ENCODE measurements at regions not wholly inside any gene's neighbourhood (a gene's known extent, or its start where the extent isn't known, plus 50 kb on each side); places are given as distances from the start of the nearest gene placed in this dataset.
"Not testable (repeated sequence)": the region's sequence is repeated elsewhere in the genome, so short reads cannot be mapped to it uniquely, and the experiment has no call there.

- H3K27me3 ChIP-seq (replicated peaks); in situ Hi-C loops (cut with HindIII; ENCODE audit: low pct_ligation_motif_present, low sequenced_read_pairs); DNase-seq; H3K27ac ChIP-seq; H3K36me3 ChIP-seq (replicated peaks); H3K4me3 ChIP-seq (ENCODE audit: low read depth, low read length): not testable (repeated sequence)
These were observed 255.4 kb upstream of the NOTCH2NLA start for GRCh38 chr1:146484195-146484594.

DNA sequence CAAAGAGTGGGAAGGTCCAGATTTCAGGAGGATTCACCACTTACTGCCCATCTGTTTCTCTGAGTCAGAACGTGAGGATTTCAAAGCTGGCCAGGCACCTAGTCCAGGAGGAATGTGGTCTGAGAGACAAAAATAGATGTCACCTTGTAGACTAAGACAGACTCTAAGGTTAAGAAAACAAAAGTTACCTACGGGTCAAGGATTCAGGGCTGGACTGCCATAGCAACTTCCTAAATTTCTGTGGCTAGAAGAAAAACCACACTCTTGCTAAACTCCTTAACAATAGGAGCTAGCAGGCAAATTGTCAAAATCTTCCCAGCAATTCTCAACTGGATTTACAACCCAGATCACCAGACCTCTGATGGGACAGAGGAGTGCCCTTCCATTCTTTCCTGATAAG lies 250.4 kb upstream of the NOTCH2NLA start:
- H3K27me3 ChIP-seq (replicated peaks); DNase-seq; in situ Hi-C loops (cut with HindIII; ENCODE audit: low pct_ligation_motif_present, low sequenced_read_pairs); H3K4me3 ChIP-seq (ENCODE audit: low read depth, low read length); H3K27ac ChIP-seq; H3K36me3 ChIP-seq (replicated peaks): not testable (repeated sequence)

- H3K27ac ChIP-seq; H3K27me3 ChIP-seq (replicated peaks); H3K4me3 ChIP-seq (ENCODE audit: low read depth, low read length); in situ Hi-C loops (cut with HindIII; ENCODE audit: low pct_ligation_motif_present, low sequenced_read_pairs); H3K36me3 ChIP-seq (replicated peaks): not testable (repeated sequence)
- DNase-seq: peak; percentile 18
- peak; percentile 75 for TF ChIP-seq CTCF (IDR thresholded peaks at IDR 0.05; ENCODE audit: low read depth, low read length, missing control alignments)
These were observed 249.4 kb upstream of the NOTCH2NLA start for GRCh38 chr1:146478125-146478720.

GRCh38 chr1:146475086-146475485 lies 246.3 kb upstream of the NOTCH2NLA start:
- H3K27me3 ChIP-seq (replicated peaks); H3K36me3 ChIP-seq (replicated peaks); H3K27ac ChIP-seq; in situ Hi-C loops (cut with HindIII; ENCODE audit: low pct_ligation_motif_present, low sequenced_read_pairs); H3K4me3 ChIP-seq (ENCODE audit: low read depth, low read length); DNase-seq: not testable (repeated sequence)

GRCh38 chr1:146474216-146474615 lies 245.4 kb upstream of the NOTCH2NLA start:
- not testable (repeated sequence) for DNase-seq

GRCh38 chr1:146472192-146472861 lies 243.5 kb upstream of the NOTCH2NLA start:
- H3K36me3 ChIP-seq (replicated peaks); in situ Hi-C loops (cut with HindIII; ENCODE audit: low pct_ligation_motif_present, low sequenced_read_pairs); H3K27me3 ChIP-seq (replicated peaks); H3K27ac ChIP-seq: not testable (repeated sequence)
- peak; percentile 47 for DNase-seq
- H3K4me3 ChIP-seq (ENCODE audit: low read depth, low read length): peak overlapping the region; percentile 48

More at GRCh38 chr1:146474216-146474615, 245.4 kb upstream of the NOTCH2NLA start:
- H3K36me3 ChIP-seq (replicated peaks); in situ Hi-C loops (cut with HindIII; ENCODE audit: low pct_ligation_motif_present, low sequenced_read_pairs); H3K27me3 ChIP-seq (replicated peaks); H3K27ac ChIP-seq; H3K4me3 ChIP-seq (ENCODE audit: low read depth, low read length): not testable (repeated sequence)

DNA sequence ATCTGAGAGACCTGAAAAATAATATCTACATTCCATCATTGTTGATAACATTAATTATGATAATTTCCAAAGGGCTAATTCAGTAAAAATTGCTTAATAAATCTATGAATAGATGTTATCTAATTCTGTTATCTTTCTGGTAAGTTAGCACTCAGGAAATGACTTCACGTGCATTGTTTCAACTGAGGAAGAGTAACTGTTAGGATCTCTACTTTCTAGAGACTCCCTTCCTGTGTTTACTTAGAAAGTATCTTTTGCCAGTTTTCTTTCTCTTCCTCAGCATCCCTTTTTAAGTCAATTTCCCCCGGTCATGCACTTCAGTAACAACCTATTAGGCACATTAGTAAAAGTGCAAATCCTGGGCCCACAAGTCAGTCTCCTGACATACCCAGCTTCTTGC lies 231.1 kb upstream of the NOTCH2NLA start:
- DNase-seq; H3K27ac ChIP-seq; H3K36me3 ChIP-seq (replicated peaks); H3K27me3 ChIP-seq (replicated peaks); in situ Hi-C loops (cut with HindIII; ENCODE audit: low pct_ligation_motif_present, low sequenced_read_pairs); H3K4me3 ChIP-seq (ENCODE audit: low read depth, low read length): not testable (repeated sequence)

DNA sequence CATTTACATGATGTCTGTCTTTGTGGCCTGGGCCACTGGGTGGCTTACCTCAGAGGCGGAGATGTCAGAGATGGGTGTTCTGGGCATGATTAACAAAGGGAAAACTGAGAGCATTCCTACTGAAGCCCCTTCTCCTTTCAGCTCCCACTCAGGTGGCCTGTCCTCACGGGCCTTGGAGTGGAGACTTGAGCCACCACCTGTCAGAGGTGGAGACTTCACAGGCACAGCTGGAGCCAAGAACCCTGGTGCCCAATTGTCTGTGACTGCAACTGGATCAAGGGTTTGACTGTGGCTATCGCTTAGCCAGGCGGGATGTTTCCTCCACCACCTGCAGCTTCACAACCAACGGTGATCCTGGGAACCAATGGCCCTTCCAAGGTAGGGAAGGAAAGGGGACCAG lies 230.5 kb upstream of the NOTCH2NLA start:
- not testable (repeated sequence) for H3K4me3 ChIP-seq (ENCODE audit: low read depth, low read length)

GRCh38 chr1:146448877-146449246 lies 220.0 kb upstream of the NOTCH2NLA start:
- H3K4me3 ChIP-seq (ENCODE audit: low read depth, low read length); in situ Hi-C loops (cut with HindIII; ENCODE audit: low pct_ligation_motif_present, low sequenced_read_pairs); DNase-seq; H3K36me3 ChIP-seq (replicated peaks); H3K27ac ChIP-seq; H3K27me3 ChIP-seq (replicated peaks): not testable (repeated sequence)

More for the DNA sequence above, 230.5 kb upstream of the NOTCH2NLA start:
- H3K36me3 ChIP-seq (replicated peaks); H3K27me3 ChIP-seq (replicated peaks); DNase-seq; H3K27ac ChIP-seq; in situ Hi-C loops (cut with HindIII; ENCODE audit: low pct_ligation_motif_present, low sequenced_read_pairs): not testable (repeated sequence)

- H3K36me3 ChIP-seq (replicated peaks); H3K27ac ChIP-seq; in situ Hi-C loops (cut with HindIII; ENCODE audit: low pct_ligation_motif_present, low sequenced_read_pairs); H3K27me3 ChIP-seq (replicated peaks); H3K4me3 ChIP-seq (ENCODE audit: low read depth, low read length): not testable (repeated sequence)
- peak; percentile 30 for TF ChIP-seq CTCF (IDR thresholded peaks at IDR 0.05; ENCODE audit: low read depth, low read length, missing control alignments)
- peak; percentile 47 for DNase-seq
These were observed 219.5 kb upstream of the NOTCH2NLA start for GRCh38 chr1:146448212-146448876.

DNA sequence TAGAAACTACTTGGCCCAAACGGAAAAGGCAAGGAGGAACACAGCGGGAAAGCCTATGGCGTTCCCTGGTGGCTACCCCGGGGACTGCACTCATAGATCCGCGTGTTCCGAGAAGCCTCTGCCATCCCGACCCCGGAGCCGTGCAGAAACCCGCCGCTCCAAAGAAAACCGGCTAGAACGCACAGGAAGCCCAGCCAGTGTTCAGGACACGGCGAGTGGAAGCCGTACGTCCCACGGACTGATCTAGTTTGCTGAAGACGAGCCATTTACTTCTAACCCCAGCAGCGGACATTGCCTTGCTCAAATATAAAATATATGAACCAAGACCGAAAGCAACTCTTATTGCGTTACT lies 215.0 kb upstream of the NOTCH2NLA start:
- in situ Hi-C loops (cut with HindIII; ENCODE audit: low pct_ligation_motif_present, low sequenced_read_pairs); H3K36me3 ChIP-seq (replicated peaks); H3K27ac ChIP-seq; H3K27me3 ChIP-seq (replicated peaks): not testable (repeated sequence)
- DNase-seq: peak; percentile 27
- peak overlapping the region; percentile 56 for H3K4me3 ChIP-seq (ENCODE audit: low read depth, low read length)

- H3K27ac ChIP-seq; H3K4me3 ChIP-seq (ENCODE audit: low read depth, low read length); in situ Hi-C loops (cut with HindIII; ENCODE audit: low pct_ligation_motif_present, low sequenced_read_pairs); DNase-seq; H3K36me3 ChIP-seq (replicated peaks); H3K27me3 ChIP-seq (replicated peaks): not testable (repeated sequence)
These were observed 214.5 kb upstream of the NOTCH2NLA start for GRCh38 chr1:146443088-146443870.

All from brain microvascular endothelial cell (primary cell).